Activated naive CD8-positive, alpha-beta T cell treated with anti-CD3 and anti-CD28 coated beads, Interleukin-2, amount 50 U/mL, for 24 hours (primary cell): ENCODE measurements at regions not wholly inside any gene's neighbourhood (a gene's known extent, or its start where the extent isn't known, plus 50 kb on each side); places are given as distances from the start of the nearest gene placed in this dataset.

Experiments used
- ATAC-seq: fragments of 150-1000 bp; cut with Tn5 transposase; one replicate; pipeline ENCODE4 v1.10.0; 2021
- DNase-seq: peaks from one replicate; pipeline ENCODE4 v3.0.0; 2021
- H3K27ac Mint-ChIP-seq: one replicate; pipeline ENCODE4 v1.8.0; 2021; ENCODE audit warnings: mild to moderate bottlenecking, mixed read lengths
- H3K27me3 Mint-ChIP-seq: one replicate; pipeline ENCODE4 v1.8.0; 2021; ENCODE audit warnings: mixed read lengths
- H3K36me3 Mint-ChIP-seq: one replicate; pipeline ENCODE4 v1.8.0; 2021; ENCODE audit warnings: low read depth, mixed read lengths
- H3K4me1 Mint-ChIP-seq: one replicate; pipeline ENCODE4 v1.8.0; 2021; ENCODE audit warnings: mixed read lengths
- H3K4me3 Mint-ChIP-seq: one replicate; pipeline ENCODE4 v1.8.0; 2021; ENCODE audit warnings: mild to moderate bottlenecking, moderate library complexity, mixed read lengths
- H3K9me3 Mint-ChIP-seq: one replicate; pipeline ENCODE4 v1.8.0; 2021; ENCODE audit warnings: mixed read lengths

GRCh38 chr6:170130201-170130621 lies 160.7 kb downstream of the DLL1 start:
- Mint-ChIP-seq H3K36me3 (no peaks in the 10 kb centered on the region), H3K4me1 (peaks cover 3% of the 10 kb centered on the region), H3K27me3 (no peaks in the 10 kb centered on the region), H3K9me3 (no peaks in the 10 kb centered on the region), H3K27ac (no peak overlapping the region), H3K4me3 (no peak overlapping the region)
- no peak for ATAC-seq
- DNase-seq: no peak

- ATAC-seq (no peak), DNase-seq (no peak)
- Mint-ChIP-seq H3K4me1 (peaks cover 3% of the 10 kb centered on the region), H3K27me3 (no peaks in the 10 kb centered on the region), H3K36me3 (no peaks in the 10 kb centered on the region), H3K27ac (no peak overlapping the region), H3K9me3 (no peaks in the 10 kb centered on the region), H3K4me3 (no peak overlapping the region)
These were observed 161.1 kb downstream of the DLL1 start for GRCh38 chr6:170129691-170130171.

DNA sequence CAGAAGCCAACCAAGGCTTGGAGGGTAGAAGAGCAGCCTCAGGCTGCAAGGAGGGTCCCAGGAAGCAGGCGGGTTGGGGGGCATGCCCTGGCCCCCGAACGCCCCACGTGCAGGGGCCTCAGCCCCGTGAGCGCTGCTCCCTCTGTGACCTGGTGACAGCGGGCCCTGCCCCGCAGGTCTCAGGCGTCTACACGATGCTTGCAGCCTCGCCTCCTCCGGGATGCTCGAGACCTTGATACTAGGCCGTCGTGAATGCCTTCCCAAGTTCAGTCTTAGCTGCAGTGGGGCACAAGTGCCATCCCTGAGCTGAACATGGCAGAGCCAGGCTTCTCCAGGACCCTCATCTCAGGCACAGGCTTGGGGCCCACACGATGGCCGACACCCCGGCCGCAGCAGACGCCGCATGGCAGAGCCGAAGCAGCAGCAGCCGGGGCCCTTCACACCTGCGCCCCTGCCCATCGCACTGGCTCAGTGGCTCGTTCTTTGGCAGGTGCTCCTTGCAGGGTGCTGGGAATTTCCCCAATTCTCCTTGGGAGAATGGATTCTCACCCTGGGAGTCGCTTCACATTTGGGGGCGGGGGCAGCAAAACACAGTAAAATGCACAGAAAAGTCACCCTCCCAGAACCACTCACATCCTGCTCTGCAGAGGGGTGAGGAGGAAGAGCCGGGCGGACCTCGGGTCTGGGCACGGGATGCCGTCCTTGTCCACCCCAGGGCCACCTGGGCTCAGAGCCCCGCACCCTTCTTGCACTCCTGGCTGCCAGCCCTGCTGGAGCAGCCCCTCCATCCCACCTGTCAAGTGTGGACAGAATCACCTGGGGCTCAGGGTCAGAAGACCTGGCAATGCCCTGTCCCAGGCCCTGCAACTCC lies 161.8 kb downstream of the DLL1 start:
- no peaks in the 10 kb centered on the region for H3K9me3 Mint-ChIP-seq
- H3K27ac Mint-ChIP-seq: no peak overlapping the region
- no peaks in the 10 kb centered on the region for H3K27me3 Mint-ChIP-seq
- no peak for ATAC-seq
- DNase-seq: no peak
- peaks cover 3% of the 10 kb centered on the region for H3K4me1 Mint-ChIP-seq
- H3K4me3 Mint-ChIP-seq: no peak overlapping the region
- H3K36me3 Mint-ChIP-seq: no peaks in the 10 kb centered on the region

- DNase-seq: no peak
These were observed 162.5 kb downstream of the DLL1 start for GRCh38 chr6:170128346-170128745.

DNA sequence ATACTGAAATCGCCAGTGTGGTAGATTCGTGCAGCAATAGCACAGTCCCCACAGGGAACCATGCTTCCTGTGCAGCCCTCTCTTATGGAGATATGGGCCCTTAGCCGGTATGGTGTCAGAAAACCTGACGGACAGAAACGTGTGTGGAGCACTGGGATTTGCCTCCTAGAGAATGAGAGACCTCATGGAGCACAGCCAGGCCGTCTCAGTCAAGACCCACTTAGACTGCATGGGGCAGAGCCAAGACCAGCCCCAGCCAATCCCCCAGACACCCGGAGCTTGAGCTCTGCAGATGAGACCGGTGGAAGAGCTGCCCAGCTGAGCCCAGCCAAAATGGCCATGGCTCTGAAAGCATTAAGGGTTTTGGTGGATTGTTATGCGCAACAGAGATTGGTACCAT lies 163.7 kb downstream of the DLL1 start:
- Mint-ChIP-seq H3K36me3 (no peaks in the 10 kb centered on the region), H3K4me3 (no peak overlapping the region), H3K4me1 (peaks cover 3% of the 10 kb centered on the region), H3K27me3 (no peaks in the 10 kb centered on the region), H3K9me3 (no peaks in the 10 kb centered on the region), H3K27ac (no peak overlapping the region)
- no peak for DNase-seq
- ATAC-seq: no peak

More at GRCh38 chr6:170128346-170128745, 162.5 kb downstream of the DLL1 start:
- Mint-ChIP-seq H3K27me3 (no peaks in the 10 kb centered on the region), H3K27ac (no peak overlapping the region), H3K9me3 (no peaks in the 10 kb centered on the region), H3K4me1 (peaks cover 3% of the 10 kb centered on the region), H3K4me3 (no peak overlapping the region), H3K36me3 (no peaks in the 10 kb centered on the region)
- ATAC-seq: no peak

GRCh38 chr6:170125456-170126300 lies 165.2 kb downstream of the DLL1 start:
- Mint-ChIP-seq H3K4me3 (no peak overlapping the region), H3K4me1 (peaks cover 3% of the 10 kb centered on the region), H3K9me3 (peaks cover 4% of the 10 kb centered on the region), H3K27ac (no peak overlapping the region), H3K27me3 (no peaks in the 10 kb centered on the region), H3K36me3 (no peaks in the 10 kb centered on the region)
- ATAC-seq (no peak), DNase-seq (no peak)

GRCh38 chr6:170124836-170125235 lies 166.0 kb downstream of the DLL1 start:
- no peak overlapping the region for H3K4me3 Mint-ChIP-seq
- peaks cover under 1% of the 10 kb centered on the region for H3K36me3 Mint-ChIP-seq
- no peaks in the 10 kb centered on the region for H3K27me3 Mint-ChIP-seq
- peaks cover 13% of the 10 kb centered on the region for H3K9me3 Mint-ChIP-seq
- peaks cover 3% of the 10 kb centered on the region for H3K4me1 Mint-ChIP-seq
- no peak overlapping the region for H3K27ac Mint-ChIP-seq
- DNase-seq (no peak), ATAC-seq (no peak)

- ATAC-seq: no peak
- Mint-ChIP-seq H3K36me3 (peaks cover 5% of the 10 kb centered on the region), H3K4me3 (no peak overlapping the region), H3K9me3 (peaks cover 20% of the 10 kb centered on the region), H3K27me3 (no peaks in the 10 kb centered on the region), H3K27ac (no peak overlapping the region), H3K4me1 (peaks cover 3% of the 10 kb centered on the region)
- no peak for DNase-seq
These were observed 166.7 kb downstream of the DLL1 start for GRCh38 chr6:170124150-170124549.

DNA sequence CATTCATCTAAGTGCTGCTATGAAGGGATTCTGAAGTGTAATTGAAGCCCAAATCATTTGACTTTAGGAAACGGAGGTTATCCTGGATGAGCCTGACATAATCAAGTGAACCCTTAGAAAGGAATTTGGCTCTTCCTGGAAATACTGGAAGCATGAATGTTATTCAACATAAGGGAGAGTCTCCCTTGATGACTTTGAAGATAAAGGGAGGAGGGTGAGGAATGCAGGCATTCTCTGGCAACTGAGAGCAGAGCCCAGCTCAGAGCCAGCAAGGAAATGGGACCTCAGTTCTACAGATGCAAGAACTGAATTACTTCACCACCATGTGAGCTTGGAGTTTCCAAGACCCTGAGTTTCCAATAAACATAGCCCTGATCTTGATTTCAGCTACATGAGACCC lies 168.2 kb downstream of the DLL1 start:
- no peak for ATAC-seq
- Mint-ChIP-seq H3K4me3 (no peak overlapping the region), H3K9me3 (peaks cover 27% of the 10 kb centered on the region), H3K27ac (no peak overlapping the region), H3K27me3 (no peaks in the 10 kb centered on the region), H3K36me3 (peaks cover 6% of the 10 kb centered on the region), H3K4me1 (peaks cover 3% of the 10 kb centered on the region)
- DNase-seq: no peak

GRCh38 chr6:170117111-170117972 lies 173.5 kb downstream of the DLL1 start:
- Mint-ChIP-seq H3K36me3 (peaks cover 6% of the 10 kb centered on the region), H3K27me3 (no peaks in the 10 kb centered on the region), H3K4me3 (no peak overlapping the region), H3K27ac (no peak overlapping the region), H3K9me3 (peaks cover 27% of the 10 kb centered on the region), H3K4me1 (no peaks in the 10 kb centered on the region)
- ATAC-seq (no peak), DNase-seq (no peak)

- ATAC-seq: no peak
- Mint-ChIP-seq H3K4me1 (no peaks in the 10 kb centered on the region), H3K4me3 (no peak overlapping the region), H3K27me3 (no peaks in the 10 kb centered on the region), H3K27ac (no peak overlapping the region), H3K36me3 (peaks cover 6% of the 10 kb centered on the region), H3K9me3 (peaks cover 25% of the 10 kb centered on the region)
- no peak for DNase-seq
These were observed 174.2 kb downstream of the DLL1 start for GRCh38 chr6:170116636-170117035.

DNA sequence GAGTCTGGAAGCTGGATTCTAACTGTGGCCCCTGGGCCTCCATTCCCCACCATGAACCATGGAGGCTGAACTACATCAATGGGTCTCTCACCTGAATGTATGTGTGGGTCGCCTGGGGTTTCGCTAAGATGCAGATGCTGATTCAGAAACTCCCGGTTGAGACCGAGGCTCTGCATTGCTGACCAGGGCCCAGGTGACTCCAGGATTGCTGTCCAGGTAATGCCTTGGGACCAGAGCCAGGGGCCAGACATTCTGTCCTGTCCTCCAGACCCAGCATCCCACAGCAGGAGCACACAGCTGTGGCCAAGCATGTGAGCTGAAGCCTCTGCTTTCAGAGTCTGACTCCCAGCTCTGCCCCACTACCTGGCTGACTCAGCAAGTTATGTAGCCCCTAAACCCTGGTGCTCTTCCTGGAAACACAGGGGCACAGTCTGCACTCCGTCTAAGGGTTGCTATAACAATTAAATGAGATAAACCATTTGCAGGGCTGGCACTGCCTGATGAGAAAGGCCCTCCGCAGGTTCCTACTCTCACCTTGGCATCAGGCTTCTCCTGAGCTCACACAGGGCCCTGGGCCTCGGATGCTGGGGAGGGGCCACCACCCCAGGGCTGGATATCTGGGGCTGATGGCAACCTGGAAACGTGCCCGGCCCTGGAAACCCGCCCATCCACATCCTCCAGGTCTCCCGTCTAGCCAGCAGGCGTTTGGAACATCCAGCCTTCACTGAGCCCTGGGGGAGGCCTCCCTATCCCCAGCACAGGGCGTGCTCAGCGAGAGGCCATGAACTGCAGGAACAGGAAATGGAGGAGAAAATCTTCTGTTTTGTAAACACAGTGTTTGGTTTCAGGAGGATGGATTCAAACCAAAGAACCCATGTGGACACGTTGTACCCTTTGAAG lies 175.7 kb downstream of the DLL1 start:
- peaks cover 6% of the 10 kb centered on the region for H3K36me3 Mint-ChIP-seq

GRCh38 chr6:170114187-170114945 lies 176.5 kb downstream of the DLL1 start:
- ATAC-seq (no peak), DNase-seq (no peak)
- Mint-ChIP-seq H3K27me3 (no peaks in the 10 kb centered on the region), H3K4me1 (no peaks in the 10 kb centered on the region), H3K4me3 (no peak overlapping the region), H3K36me3 (peaks cover 3% of the 10 kb centered on the region), H3K9me3 (peaks cover 9% of the 10 kb centered on the region), H3K27ac (no peak overlapping the region)

More for the DNA sequence above, 175.7 kb downstream of the DLL1 start:
- no peaks in the 10 kb centered on the region for H3K27me3 Mint-ChIP-seq
- no peaks in the 10 kb centered on the region for H3K4me1 Mint-ChIP-seq
- DNase-seq: no peak
- no peak overlapping the region for H3K27ac Mint-ChIP-seq
- H3K9me3 Mint-ChIP-seq: peaks cover 18% of the 10 kb centered on the region
- H3K4me3 Mint-ChIP-seq: no peak overlapping the region
- ATAC-seq: no peak
